ENCODE measurements at regions not wholly inside any gene's neighbourhood (a gene's known extent, or its start where the extent isn't known, plus 50 kb on each side); places are given as distances from the start of the nearest gene placed in this dataset.

DNA sequence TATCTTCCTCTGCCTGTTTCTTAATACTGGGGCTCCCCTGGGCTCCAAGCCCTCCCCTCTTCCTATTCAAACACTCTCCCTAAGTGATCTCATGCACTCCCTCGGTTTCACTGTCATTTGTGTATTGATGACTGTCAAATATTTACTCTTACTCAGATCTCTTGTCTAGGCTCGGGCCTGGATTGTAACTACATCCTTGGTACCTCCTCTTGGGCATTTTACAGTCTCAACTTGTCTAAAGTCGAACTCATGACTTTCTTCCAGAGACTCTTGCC, 189.4 kb upstream of the PRDM1 start:
- Histone ChIP-seq H3K27me3 (ENCODE audit: insufficient read depth) (no peaks in the 10 kb centered on the region), H3K4me2 (no peak overlapping the region), H3K27ac (ENCODE audit: low read depth) (no peak overlapping the region), H2AFZ (no peak overlapping the region), H3K36me3 (ENCODE audit: insufficient read depth) (no peaks in the 10 kb centered on the region), H3K4me1 (ENCODE audit: insufficient read depth) (peaks cover 6% of the 10 kb centered on the region; the same call in 1 of the 2 replicates), H3K9me2 (ENCODE audit: insufficient read depth) (0 out of 2 replicates have a peak, but pooled peaks cover 3% of the 10 kb centered on the region), H3K4me3 (no peak overlapping the region), H4K20me1 (replicated peaks; ENCODE audit: insufficient read depth) (no peaks in the 10 kb centered on the region), H3F3A (replicated peaks; ENCODE audit: low read depth) (no peaks in the 10 kb centered on the region), H3K79me2 (replicated peaks; ENCODE audit: insufficient read depth) (no peaks in the 10 kb centered on the region)
- ATAC-seq (no peak), DNase-seq (ENCODE audit: low spot score) (no peak)
- no peak overlapping the region for H3K4me3 Mint-ChIP-seq
- H3K27me3 Mint-ChIP-seq (ENCODE audit: insufficient read depth, low read depth, poor library complexity) = peaks cover 2% of the 10 kb centered on the region
- H3K36me3 Mint-ChIP-seq (ENCODE audit: low read depth) = no peaks in the 10 kb centered on the region
- TF ChIP-seq, protein P1, sequence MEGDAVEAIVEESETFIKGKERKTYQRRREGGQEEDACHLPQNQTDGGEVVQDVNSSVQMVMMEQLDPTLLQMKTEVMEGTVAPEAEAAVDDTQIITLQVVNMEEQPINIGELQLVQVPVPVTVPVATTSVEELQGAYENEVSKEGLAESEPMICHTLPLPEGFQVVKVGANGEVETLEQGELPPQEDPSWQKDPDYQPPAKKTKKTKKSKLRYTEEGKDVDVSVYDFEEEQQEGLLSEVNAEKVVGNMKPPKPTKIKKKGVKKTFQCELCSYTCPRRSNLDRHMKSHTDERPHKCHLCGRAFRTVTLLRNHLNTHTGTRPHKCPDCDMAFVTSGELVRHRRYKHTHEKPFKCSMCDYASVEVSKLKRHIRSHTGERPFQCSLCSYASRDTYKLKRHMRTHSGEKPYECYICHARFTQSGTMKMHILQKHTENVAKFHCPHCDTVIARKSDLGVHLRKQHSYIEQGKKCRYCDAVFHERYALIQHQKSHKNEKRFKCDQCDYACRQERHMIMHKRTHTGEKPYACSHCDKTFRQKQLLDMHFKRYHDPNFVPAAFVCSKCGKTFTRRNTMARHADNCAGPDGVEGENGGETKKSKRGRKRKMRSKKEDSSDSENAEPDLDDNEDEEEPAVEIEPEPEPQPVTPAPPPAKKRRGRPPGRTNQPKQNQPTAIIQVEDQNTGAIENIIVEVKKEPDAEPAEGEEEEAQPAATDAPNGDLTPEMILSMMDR (conservative IDR thresholded peaks at IDR 0.05; ENCODE audit: low read depth in 2 of 2) = no peak
- TF ChIP-seq, protein P2, sequence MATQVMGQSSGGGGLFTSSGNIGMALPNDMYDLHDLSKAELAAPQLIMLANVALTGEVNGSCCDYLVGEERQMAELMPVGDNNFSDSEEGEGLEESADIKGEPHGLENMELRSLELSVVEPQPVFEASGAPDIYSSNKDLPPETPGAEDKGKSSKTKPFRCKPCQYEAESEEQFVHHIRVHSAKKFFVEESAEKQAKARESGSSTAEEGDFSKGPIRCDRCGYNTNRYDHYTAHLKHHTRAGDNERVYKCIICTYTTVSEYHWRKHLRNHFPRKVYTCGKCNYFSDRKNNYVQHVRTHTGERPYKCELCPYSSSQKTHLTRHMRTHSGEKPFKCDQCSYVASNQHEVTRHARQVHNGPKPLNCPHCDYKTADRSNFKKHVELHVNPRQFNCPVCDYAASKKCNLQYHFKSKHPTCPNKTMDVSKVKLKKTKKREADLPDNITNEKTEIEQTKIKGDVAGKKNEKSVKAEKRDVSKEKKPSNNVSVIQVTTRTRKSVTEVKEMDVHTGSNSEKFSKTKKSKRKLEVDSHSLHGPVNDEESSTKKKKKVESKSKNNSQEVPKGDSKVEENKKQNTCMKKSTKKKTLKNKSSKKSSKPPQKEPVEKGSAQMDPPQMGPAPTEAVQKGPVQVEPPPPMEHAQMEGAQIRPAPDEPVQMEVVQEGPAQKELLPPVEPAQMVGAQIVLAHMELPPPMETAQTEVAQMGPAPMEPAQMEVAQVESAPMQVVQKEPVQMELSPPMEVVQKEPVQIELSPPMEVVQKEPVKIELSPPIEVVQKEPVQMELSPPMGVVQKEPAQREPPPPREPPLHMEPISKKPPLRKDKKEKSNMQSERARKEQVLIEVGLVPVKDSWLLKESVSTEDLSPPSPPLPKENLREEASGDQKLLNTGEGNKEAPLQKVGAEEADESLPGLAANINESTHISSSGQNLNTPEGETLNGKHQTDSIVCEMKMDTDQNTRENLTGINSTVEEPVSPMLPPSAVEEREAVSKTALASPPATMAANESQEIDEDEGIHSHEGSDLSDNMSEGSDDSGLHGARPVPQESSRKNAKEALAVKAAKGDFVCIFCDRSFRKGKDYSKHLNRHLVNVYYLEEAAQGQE (IDR thresholded peaks at IDR 0.05; ENCODE audit: unreplicated experiment) = no peak
- no peak for TF ChIP-seq NANOG (IDR thresholded peaks at IDR 0.05; ENCODE audit: borderline replicate concordance)
- TF ChIP-seq ZNF114 (CRISPR knock-in tag; IDR thresholded peaks at IDR 0.05) = no peak
- no peak for TF ChIP-seq EZH2 (IDR thresholded peaks at IDR 0.05; ENCODE audit: low read depth, unreplicated experiment)
- no peak for TF ChIP-seq JUNB (IDR thresholded peaks at IDR 0.05; ENCODE audit: unreplicated experiment)
- no peak for TF ChIP-seq ZNF331 (CRISPR knock-in tag; IDR thresholded peaks at IDR 0.05; ENCODE audit: low read depth)
- no peak for TF ChIP-seq STAT1 (IDR thresholded peaks at IDR 0.05; ENCODE audit: unreplicated experiment)
- TF ChIP-seq, protein P3, sequence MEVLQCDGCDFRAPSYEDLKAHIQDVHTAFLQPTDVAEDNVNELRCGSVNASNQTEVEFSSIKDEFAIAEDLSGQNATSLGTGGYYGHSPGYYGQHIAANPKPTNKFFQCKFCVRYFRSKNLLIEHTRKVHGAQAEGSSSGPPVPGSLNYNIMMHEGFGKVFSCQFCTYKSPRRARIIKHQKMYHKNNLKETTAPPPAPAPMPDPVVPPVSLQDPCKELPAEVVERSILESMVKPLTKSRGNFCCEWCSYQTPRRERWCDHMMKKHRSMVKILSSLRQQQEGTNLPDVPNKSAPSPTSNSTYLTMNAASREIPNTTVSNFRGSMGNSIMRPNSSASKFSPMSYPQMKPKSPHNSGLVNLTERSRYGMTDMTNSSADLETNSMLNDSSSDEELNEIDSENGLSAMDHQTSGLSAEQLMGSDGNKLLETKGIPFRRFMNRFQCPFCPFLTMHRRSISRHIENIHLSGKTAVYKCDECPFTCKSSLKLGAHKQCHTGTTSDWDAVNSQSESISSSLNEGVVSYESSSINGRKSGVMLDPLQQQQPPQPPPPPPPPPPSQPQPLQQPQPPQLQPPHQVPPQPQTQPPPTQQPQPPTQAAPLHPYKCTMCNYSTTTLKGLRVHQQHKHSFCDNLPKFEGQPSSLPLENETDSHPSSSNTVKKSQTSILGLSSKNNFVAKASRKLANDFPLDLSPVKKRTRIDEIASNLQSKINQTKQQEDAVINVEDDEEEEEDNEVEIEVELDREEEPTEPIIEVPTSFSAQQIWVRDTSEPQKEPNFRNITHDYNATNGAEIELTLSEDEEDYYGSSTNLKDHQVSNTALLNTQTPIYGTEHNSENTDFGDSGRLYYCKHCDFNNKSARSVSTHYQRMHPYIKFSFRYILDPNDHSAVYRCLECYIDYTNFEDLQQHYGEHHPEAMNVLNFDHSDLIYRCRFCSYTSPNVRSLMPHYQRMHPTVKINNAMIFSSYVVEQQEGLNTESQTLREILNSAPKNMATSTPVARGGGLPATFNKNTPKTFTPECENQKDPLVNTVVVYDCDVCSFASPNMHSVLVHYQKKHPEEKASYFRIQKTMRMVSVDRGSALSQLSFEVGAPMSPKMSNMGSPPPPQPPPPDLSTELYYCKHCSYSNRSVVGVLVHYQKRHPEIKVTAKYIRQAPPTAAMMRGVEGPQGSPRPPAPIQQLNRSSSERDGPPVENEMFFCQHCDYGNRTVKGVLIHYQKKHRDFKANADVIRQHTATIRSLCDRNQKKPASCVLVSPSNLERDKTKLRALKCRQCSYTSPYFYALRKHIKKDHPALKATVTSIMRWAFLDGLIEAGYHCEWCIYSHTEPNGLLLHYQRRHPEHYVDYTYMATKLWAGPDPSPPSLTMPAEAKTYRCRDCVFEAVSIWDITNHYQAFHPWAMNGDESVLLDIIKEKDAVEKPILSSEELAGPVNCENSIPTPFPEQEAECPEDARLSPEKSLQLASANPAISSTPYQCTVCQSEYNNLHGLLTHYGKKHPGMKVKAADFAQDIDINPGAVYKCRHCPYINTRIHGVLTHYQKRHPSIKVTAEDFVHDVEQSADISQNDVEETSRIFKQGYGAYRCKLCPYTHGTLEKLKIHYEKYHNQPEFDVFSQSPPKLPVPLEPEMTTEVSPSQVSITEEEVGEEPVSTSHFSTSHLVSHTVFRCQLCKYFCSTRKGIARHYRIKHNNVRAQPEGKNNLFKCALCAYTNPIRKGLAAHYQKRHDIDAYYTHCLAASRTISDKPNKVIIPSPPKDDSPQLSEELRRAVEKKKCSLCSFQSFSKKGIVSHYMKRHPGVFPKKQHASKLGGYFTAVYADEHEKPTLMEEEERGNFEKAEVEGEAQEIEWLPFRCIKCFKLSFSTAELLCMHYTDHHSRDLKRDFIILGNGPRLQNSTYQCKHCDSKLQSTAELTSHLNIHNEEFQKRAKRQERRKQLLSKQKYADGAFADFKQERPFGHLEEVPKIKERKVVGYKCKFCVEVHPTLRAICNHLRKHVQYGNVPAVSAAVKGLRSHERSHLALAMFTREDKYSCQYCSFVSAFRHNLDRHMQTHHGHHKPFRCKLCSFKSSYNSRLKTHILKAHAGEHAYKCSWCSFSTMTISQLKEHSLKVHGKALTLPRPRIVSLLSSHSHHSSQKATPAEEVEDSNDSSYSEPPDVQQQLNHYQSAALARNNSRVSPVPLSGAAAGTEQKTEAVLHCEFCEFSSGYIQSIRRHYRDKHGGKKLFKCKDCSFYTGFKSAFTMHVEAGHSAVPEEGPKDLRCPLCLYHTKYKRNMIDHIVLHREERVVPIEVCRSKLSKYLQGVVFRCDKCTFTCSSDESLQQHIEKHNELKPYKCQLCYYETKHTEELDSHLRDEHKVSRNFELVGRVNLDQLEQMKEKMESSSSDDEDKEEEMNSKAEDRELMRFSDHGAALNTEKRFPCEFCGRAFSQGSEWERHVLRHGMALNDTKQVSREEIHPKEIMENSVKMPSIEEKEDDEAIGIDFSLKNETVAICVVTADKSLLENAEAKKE (CRISPR knock-in tag; IDR thresholded peaks at IDR 0.05) = no peak
- TF ChIP-seq POLR2AphosphoS5 (IDR thresholded peaks at IDR 0.05; ENCODE audit: low read depth) = no peak
- no peak for TF ChIP-seq CREB1 (CRISPR knock-in tag; IDR thresholded peaks at IDR 0.05; ENCODE audit: low read depth)
- TF ChIP-seq, protein P4, sequence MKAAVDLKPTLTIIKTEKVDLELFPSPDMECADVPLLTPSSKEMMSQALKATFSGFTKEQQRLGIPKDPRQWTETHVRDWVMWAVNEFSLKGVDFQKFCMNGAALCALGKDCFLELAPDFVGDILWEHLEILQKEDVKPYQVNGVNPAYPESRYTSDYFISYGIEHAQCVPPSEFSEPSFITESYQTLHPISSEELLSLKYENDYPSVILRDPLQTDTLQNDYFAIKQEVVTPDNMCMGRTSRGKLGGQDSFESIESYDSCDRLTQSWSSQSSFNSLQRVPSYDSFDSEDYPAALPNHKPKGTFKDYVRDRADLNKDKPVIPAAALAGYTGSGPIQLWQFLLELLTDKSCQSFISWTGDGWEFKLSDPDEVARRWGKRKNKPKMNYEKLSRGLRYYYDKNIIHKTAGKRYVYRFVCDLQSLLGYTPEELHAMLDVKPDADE (IDR thresholded peaks at IDR 0.05) = no peak
- TF ChIP-seq EZH2phosphoT487 (IDR thresholded peaks at IDR 0.05; ENCODE audit: unreplicated experiment) = no peak
- H3K27ac Mint-ChIP-seq = no peak overlapping the region
- H3K4me1 Mint-ChIP-seq = no peaks in the 10 kb centered on the region
- no peaks in the 10 kb centered on the region for H3K9me3 Mint-ChIP-seq
